ENCODE measurements at regions not wholly inside any gene's neighbourhood (a gene's known extent, or its start where the extent isn't known, plus 50 kb on each side); places are given as distances from the start of the nearest gene placed in this dataset.

- H3K4me3 ChIP-seq (ENCODE audit: low read depth, low read length), result no peak overlapping the region
- no peak for TF ChIP-seq CTCF (IDR thresholded peaks at IDR 0.05; ENCODE audit: borderline replicate concordance, insufficient read depth, low read depth, low read length)
Measured at GRCh38 chrX:124619710-124620109, 273.3 kb downstream of the SH2D1A start.

GRCh38 chrX:124634363-124634762 lies 288.0 kb downstream of the SH2D1A start:
- no peak for TF ChIP-seq CTCF (IDR thresholded peaks at IDR 0.05; ENCODE audit: borderline replicate concordance, insufficient read depth, low read depth, low read length)
- no peak overlapping the region for H3K4me3 ChIP-seq (ENCODE audit: low read depth, low read length)

GRCh38 chrX:124641737-124642491 lies 295.6 kb downstream of the SH2D1A start:
- H3K4me3 ChIP-seq (ENCODE audit: low read depth, low read length), result no peak overlapping the region
- no peak for TF ChIP-seq CTCF (IDR thresholded peaks at IDR 0.05; ENCODE audit: borderline replicate concordance, insufficient read depth, low read depth, low read length)

- no peak overlapping the region for H3K4me3 ChIP-seq (ENCODE audit: low read depth, low read length)
- TF ChIP-seq CTCF (IDR thresholded peaks at IDR 0.05; ENCODE audit: borderline replicate concordance, insufficient read depth, low read depth, low read length), result no peak
Measured at GRCh38 chrX:124646403-124646802, 300.0 kb downstream of the SH2D1A start.

GRCh38 chrX:124651031-124651430 lies 304.7 kb downstream of the SH2D1A start:
- TF ChIP-seq CTCF (IDR thresholded peaks at IDR 0.05; ENCODE audit: borderline replicate concordance, insufficient read depth, low read depth, low read length), result no peak
- H3K4me3 ChIP-seq (ENCODE audit: low read depth, low read length), result no peak overlapping the region

- H3K4me3 ChIP-seq (ENCODE audit: low read depth, low read length), result no peak overlapping the region
- no peak for TF ChIP-seq CTCF (IDR thresholded peaks at IDR 0.05; ENCODE audit: borderline replicate concordance, insufficient read depth, low read depth, low read length)
Measured at GRCh38 chrX:124665621-124666400, 319.4 kb downstream of the SH2D1A start.

GRCh38 chrX:124679199-124679598 lies 332.8 kb downstream of the SH2D1A start:
- no peak for TF ChIP-seq CTCF (IDR thresholded peaks at IDR 0.05; ENCODE audit: borderline replicate concordance, insufficient read depth, low read depth, low read length)
- no peak overlapping the region for H3K4me3 ChIP-seq (ENCODE audit: low read depth, low read length)

Data from GM12875 (cell line).